Suprapubic skin (tissue), 3 donors: ENCODE measurements at regions not wholly inside any gene's neighbourhood (a gene's known extent, or its start where the extent isn't known, plus 50 kb on each side); places are given as distances from the start of the nearest gene placed in this dataset.

ENCODE experiments used
- EP300 ChIP-seq: sonication (generic); formaldehyde crosslinking; IDR thresholded peaks from one replicate; pipeline ENCODE4 v1.6.1; 2017; ENCODE audit warnings: antibody characterized with exemption
- POLR2A ChIP-seq, 2 donors: fragments of 450-650 bp; IDR thresholded peaks; one replicate each; pipeline ENCODE4 v1.6.1; 2017; ENCODE audit warnings: antibody characterized with exemption in 2 of 2, mild to moderate bottlenecking in 2 of 2, moderate library complexity in 2 of 2
- TF ChIP-seq, protein P1 (sequence below), 2 donors: fragments of 200-600 bp in 1 of 2; fragments of 450-650 bp in 1 of 2; sonication (generic) in 1 of 2; IDR thresholded peaks; one replicate each; pipeline ENCODE4 v1.5.1; 2016 to 2019; ENCODE audit warnings: antibody characterized with exemption in 2 of 2, mild to moderate bottlenecking in 1 of 2, moderate library complexity in 1 of 2

- TF ChIP-seq, protein P1, sequence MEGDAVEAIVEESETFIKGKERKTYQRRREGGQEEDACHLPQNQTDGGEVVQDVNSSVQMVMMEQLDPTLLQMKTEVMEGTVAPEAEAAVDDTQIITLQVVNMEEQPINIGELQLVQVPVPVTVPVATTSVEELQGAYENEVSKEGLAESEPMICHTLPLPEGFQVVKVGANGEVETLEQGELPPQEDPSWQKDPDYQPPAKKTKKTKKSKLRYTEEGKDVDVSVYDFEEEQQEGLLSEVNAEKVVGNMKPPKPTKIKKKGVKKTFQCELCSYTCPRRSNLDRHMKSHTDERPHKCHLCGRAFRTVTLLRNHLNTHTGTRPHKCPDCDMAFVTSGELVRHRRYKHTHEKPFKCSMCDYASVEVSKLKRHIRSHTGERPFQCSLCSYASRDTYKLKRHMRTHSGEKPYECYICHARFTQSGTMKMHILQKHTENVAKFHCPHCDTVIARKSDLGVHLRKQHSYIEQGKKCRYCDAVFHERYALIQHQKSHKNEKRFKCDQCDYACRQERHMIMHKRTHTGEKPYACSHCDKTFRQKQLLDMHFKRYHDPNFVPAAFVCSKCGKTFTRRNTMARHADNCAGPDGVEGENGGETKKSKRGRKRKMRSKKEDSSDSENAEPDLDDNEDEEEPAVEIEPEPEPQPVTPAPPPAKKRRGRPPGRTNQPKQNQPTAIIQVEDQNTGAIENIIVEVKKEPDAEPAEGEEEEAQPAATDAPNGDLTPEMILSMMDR (IDR thresholded peaks at IDR 0.05), result no peak
- TF ChIP-seq EP300 (no peak), POLR2A (IDR thresholded peaks at IDR 0.05) (no peak)
Measured at GRCh38 chr4:32950866-32951265, 2230.7 kb downstream of the PCDH7 start.
